NB4 (cell line): ENCODE measurements at regions not wholly inside any gene's neighbourhood (a gene's known extent, or its start where the extent isn't known, plus 50 kb on each side); places are given as distances from the start of the nearest gene placed in this dataset.
"Not testable (repeated sequence)": the region's sequence is repeated elsewhere in the genome, so short reads cannot be mapped to it uniquely, and the experiment has no call there.

Experiments
- DNase-seq: peaks from one replicate; pipeline ENCODE4 v3.0.0; 2010; ENCODE audit warnings: low read depth
- H3K4me3 ChIP-seq: one replicate; pipeline ENCODE4 v1.5.1; 2011; ENCODE audit warnings: mild to moderate bottlenecking, low read depth, low read length, moderate library complexity
- CTCF ChIP-seq: IDR thresholded peaks from one replicate; pipeline ENCODE4 v1.5.1; 2012; ENCODE audit warnings: low read depth, low read length
- MAX ChIP-seq: IDR thresholded peaks from 2 replicates; pipeline ENCODE4 v1.6.1; 2011; ENCODE audit warnings: low read depth, low read length
- MYC ChIP-seq: IDR thresholded peaks from 2 replicates; pipeline ENCODE4 v1.6.1; 2011; ENCODE audit warnings: low read depth, low read length
- POLR2A ChIP-seq: IDR thresholded peaks from 2 replicates; pipeline ENCODE4 v1.6.1; 2011; ENCODE audit warnings: mild to moderate bottlenecking; ENCODE audit not compliant: insufficient read length; ENCODE audit errors: extremely low read depth

GRCh38 chr5:20335978-20336377 is 348.0 kb upstream of the CDH18 start:
- no peak for TF ChIP-seq POLR2A
- peak; percentile 30 for TF ChIP-seq CTCF
- no peak overlapping the region for H3K4me3 ChIP-seq
- peak; percentile 14 for DNase-seq

- no peak overlapping the region for H3K4me3 ChIP-seq
- DNase-seq, result no peak
- TF ChIP-seq POLR2A, result no peak
- TF ChIP-seq MAX, result no peak
- no peak for TF ChIP-seq CTCF
- TF ChIP-seq MYC, result no peak
Measured at GRCh38 chr5:20331826-20332225, 343.8 kb upstream of the CDH18 start.

- no peak for TF ChIP-seq MAX
- TF ChIP-seq POLR2A, result no peak
- TF ChIP-seq CTCF, result no peak
- TF ChIP-seq MYC, result no peak
Measured at GRCh38 chr5:20323323-20323722, 335.3 kb upstream of the CDH18 start.

GRCh38 chr5:20307391-20307790 is 319.4 kb upstream of the CDH18 start:
- TF ChIP-seq POLR2A (no peak), CTCF (no peak), MYC (no peak), MAX (no peak)
- no peak overlapping the region for H3K4me3 ChIP-seq
- no peak for DNase-seq

More at GRCh38 chr5:20323323-20323722, 335.3 kb upstream of the CDH18 start:
- H3K4me3 ChIP-seq, result no peak overlapping the region
- no peak for DNase-seq

- no peak overlapping the region for H3K4me3 ChIP-seq
- no peak for DNase-seq
- TF ChIP-seq CTCF, result no peak
- no peak for TF ChIP-seq MAX
- no peak for TF ChIP-seq POLR2A
- no peak for TF ChIP-seq MYC
Measured at GRCh38 chr5:20305463-20305862, 317.5 kb upstream of the CDH18 start.

- not testable (repeated sequence) for DNase-seq, H3K4me3 ChIP-seq
Measured at GRCh38 chr5:20304570-20304969, 316.6 kb upstream of the CDH18 start.

- no peak for DNase-seq
- TF ChIP-seq POLR2A (no peak), MAX (no peak), CTCF (no peak), MYC (no peak)
- H3K4me3 ChIP-seq, result no peak overlapping the region
Measured at GRCh38 chr5:20300110-20300509, 312.1 kb upstream of the CDH18 start.
